ENCODE measurements at regions not wholly inside any gene's neighbourhood (a gene's known extent, or its start where the extent isn't known, plus 50 kb on each side); places are given as distances from the start of the nearest gene placed in this dataset.

DNA sequence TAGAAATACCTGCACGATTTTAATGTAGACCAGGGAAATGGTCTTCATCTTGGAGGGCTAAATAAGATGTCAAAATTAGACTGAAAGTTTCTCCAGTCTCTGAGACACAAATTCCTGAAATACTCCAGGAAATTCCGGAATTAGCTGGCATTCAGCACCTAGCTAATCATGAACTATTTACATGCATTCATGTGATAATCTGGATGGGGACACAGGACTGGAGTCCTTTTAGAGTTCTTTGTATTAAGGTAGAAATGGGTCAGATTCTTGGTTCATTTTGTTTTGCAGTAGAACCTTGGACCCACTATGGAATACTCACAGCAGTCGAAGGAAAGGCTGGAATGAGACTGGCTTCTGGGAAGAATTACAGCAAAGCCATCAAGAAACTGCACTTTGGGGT, 65.3 kb upstream of the MDFIC start:
- in situ Hi-C loops (cut with HindIII; ENCODE audit: low sequenced_read_pairs), result loop anchor here (25.0 kb wide), 1 partner anchor 856 kb away; no protein-coding TSS in a partner anchor
- no peak for TF ChIP-seq CTCF (IDR thresholded peaks at IDR 0.05; ENCODE audit: low read depth, low read length, missing control alignments)
- no peak for DNase-seq (ENCODE audit: low read depth)

GRCh38 chr7:114857605-114858004, 64.3 kb upstream of the MDFIC start:
- in situ Hi-C loops (cut with HindIII; ENCODE audit: low sequenced_read_pairs), result loop anchor here (25.0 kb wide), 1 partner anchor 855 kb away; no protein-coding TSS in a partner anchor
- no peak overlapping the region for H3K4me3 ChIP-seq (ENCODE audit: low read depth, low read length)
- no peak for TF ChIP-seq CTCF (IDR thresholded peaks at IDR 0.05; ENCODE audit: low read depth, low read length, missing control alignments)
- DNase-seq (ENCODE audit: low read depth), result no peak

More for the DNA sequence above, 65.3 kb upstream of the MDFIC start:
- H3K4me3 ChIP-seq (ENCODE audit: low read depth, low read length), result no peak overlapping the region

DNA sequence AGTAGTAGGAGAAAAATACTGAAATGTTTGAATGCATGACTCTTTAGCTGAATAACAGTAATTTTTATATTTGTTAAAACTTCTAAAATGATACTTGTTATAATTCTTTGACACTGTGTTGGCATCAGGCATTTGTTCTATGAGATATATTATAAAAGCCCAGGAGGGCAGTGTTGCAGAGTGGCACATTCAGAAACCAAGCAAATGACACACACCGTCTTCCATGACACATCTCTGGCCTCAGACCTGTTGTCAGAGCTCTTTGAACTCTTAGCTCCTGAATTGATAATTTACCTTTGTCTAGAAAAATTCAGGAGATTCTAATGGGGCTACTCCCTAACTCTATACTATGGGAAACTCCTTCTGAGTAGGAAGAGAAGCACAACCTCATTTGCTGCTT, 62.4 kb upstream of the MDFIC start:
- in situ Hi-C loops (cut with HindIII; ENCODE audit: low sequenced_read_pairs), result loop anchor here (25.0 kb wide), 1 partner anchor 853 kb away; no protein-coding TSS in a partner anchor
- DNase-seq (ENCODE audit: low read depth), result no peak
- no peak for TF ChIP-seq CTCF (IDR thresholded peaks at IDR 0.05; ENCODE audit: low read depth, low read length, missing control alignments)
- no peak overlapping the region for H3K4me3 ChIP-seq (ENCODE audit: low read depth, low read length)

GRCh38 chr7:114860206-114860605, 61.7 kb upstream of the MDFIC start:
- DNase-seq (ENCODE audit: low read depth), result no peak
- no peak overlapping the region for H3K4me3 ChIP-seq (ENCODE audit: low read depth, low read length)
- no peak for TF ChIP-seq CTCF (IDR thresholded peaks at IDR 0.05; ENCODE audit: low read depth, low read length, missing control alignments)
- in situ Hi-C loops (cut with HindIII; ENCODE audit: low sequenced_read_pairs), result loop anchor here (25.0 kb wide), 1 partner anchor 852 kb away; no protein-coding TSS in a partner anchor

DNA sequence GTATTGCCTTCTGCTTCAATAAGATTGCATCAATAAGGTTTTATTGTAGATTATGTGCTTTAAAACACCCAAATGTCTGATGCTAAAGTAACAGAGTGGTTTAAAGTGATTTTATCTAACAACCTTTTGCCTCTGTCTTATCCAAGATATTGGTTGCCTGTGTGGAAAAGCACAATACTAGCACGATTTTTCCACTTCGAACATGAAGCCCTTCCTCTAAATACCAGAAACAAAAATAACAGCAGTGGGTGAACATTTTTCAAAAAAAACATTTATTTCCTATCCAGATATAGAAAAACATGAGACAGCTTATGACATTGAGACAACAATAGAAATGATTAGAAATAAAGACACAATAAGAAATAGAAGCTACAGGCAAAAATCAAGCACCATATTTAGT, 59.5 kb upstream of the MDFIC start:
- H3K4me3 ChIP-seq (ENCODE audit: low read depth, low read length), result no peak overlapping the region
- in situ Hi-C loops (cut with HindIII; ENCODE audit: low sequenced_read_pairs), result loop anchor here (25.0 kb wide), 1 partner anchor 850 kb away; no protein-coding TSS in a partner anchor
- no peak for DNase-seq (ENCODE audit: low read depth)
- TF ChIP-seq CTCF (IDR thresholded peaks at IDR 0.05; ENCODE audit: low read depth, low read length, missing control alignments), result no peak

DNA sequence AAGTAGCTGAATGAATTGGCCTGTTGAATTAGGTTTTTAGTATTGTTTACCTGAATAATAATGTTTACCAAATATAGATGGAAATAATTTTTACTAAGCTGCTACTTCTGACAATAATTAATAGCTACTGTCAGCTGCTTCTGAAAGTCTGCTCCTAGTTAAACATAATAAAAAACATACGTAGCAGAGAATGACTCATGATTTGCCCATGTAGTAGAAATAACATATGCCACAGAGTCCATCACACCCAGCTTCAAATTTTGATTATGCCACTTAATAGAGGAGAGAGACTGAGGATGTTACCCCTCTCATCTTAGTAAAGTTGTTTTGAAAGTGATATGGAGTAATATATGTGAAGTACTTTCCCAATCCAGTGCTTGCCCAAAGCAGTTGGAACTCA, 57.6 kb upstream of the MDFIC start:
- TF ChIP-seq CTCF (IDR thresholded peaks at IDR 0.05; ENCODE audit: low read depth, low read length, missing control alignments), result no peak
- in situ Hi-C loops (cut with HindIII; ENCODE audit: low sequenced_read_pairs), result loop anchor here (25.0 kb wide), 1 partner anchor 848 kb away; no protein-coding TSS in a partner anchor
- no peak for DNase-seq (ENCODE audit: low read depth)
- H3K4me3 ChIP-seq (ENCODE audit: low read depth, low read length), result no peak overlapping the region

All from astrocyte of the cerebellum (primary cell).